T-helper 1 cell treated with Interleukin-12 subunit alpha and Interleukin-12 subunit beta and Interleukin-4 antibody, amounts not matched to agents 30 μg/mL and 1 μg/mL, for 36 hours (primary cell): ENCODE measurements at regions not wholly inside any gene's neighbourhood (a gene's known extent, or its start where the extent isn't known, plus 50 kb on each side); places are given as distances from the start of the nearest gene placed in this dataset.
A peak's percentile ranks its signal among the peaks of the same experiment; 100 is the strongest.

Experiments
- H3K27ac Mint-ChIP-seq: one replicate; pipeline ENCODE4 v1.8.0; 2021; ENCODE audit warnings: mild to moderate bottlenecking, mixed read lengths
- H3K27me3 Mint-ChIP-seq: one replicate; pipeline ENCODE4 v1.8.0; 2021; ENCODE audit warnings: low read depth, mixed read lengths
- H3K36me3 Mint-ChIP-seq: one replicate; pipeline ENCODE4 v1.8.0; 2021; ENCODE audit warnings: low read depth, mixed read lengths
- H3K4me1 Mint-ChIP-seq: one replicate; pipeline ENCODE4 v1.8.0; 2021; ENCODE audit warnings: low read depth, mixed read lengths
- H3K4me3 Mint-ChIP-seq: one replicate; pipeline ENCODE4 v1.8.0; 2021; ENCODE audit warnings: mild to moderate bottlenecking, moderate library complexity, mixed read lengths
- H3K9me3 Mint-ChIP-seq: one replicate; pipeline ENCODE4 v1.8.0; 2021; ENCODE audit warnings: mixed read lengths

DNA sequence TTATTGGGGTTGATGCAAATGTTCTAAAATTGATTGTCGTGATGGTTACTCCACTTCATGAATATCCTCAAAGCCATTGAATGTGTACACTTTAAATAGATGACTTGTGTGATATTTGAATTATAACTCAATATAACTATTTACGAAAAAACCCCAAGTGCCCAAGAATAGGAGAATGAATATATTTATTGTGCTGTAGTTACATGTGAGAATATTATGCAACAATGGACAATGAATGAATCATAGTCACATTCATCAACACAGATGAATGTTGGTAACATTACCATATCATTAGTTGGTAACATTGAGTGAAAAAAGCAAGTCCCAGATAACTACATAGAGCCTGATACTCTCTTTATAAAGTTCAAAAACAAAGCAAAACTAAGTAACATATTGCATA is 127.8 kb upstream of the UBL3 start:
- Mint-ChIP-seq H3K27me3 (peaks cover 13% of the 10 kb centered on the region), H3K9me3 (peaks cover 5% of the 10 kb centered on the region), H3K27ac (no peak overlapping the region), H3K36me3 (no peaks in the 10 kb centered on the region), H3K4me1 (peaks cover 10% of the 10 kb centered on the region), H3K4me3 (no peak overlapping the region)

DNA sequence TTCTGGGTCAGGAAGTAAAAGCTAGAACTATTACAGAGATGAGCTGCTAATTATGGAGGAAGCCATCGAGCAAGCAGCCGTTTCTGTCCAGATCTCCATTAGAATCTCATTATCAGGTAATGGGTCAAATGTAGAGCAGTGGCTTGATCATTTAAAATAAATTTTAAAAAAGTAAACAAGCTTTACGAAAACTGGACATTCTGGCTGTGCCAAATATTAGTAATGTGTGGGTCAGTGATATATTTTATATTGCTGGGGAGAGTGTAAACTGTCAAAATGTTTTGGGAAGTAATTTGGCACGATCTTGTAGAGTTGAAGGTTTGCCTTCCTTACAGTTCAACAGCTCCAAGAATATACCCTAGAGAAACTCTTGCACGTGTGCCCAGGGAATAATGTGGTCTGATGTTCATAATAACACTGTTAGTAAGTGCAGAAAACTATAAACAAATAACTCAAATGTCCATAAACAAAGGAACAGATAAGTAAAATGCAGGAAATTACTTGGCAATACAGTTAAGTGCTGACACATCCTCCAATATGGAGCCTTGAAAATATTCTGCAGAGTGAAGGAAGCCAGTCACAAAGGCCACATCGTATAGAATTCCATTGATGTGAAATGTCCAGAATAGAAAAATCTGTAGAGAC is 127.2 kb upstream of the UBL3 start:
- Mint-ChIP-seq H3K27ac (no peak overlapping the region), H3K9me3 (peaks cover 5% of the 10 kb centered on the region), H3K4me3 (no peak overlapping the region), H3K36me3 (no peaks in the 10 kb centered on the region), H3K4me1 (peaks cover 10% of the 10 kb centered on the region), H3K27me3 (peaks cover 7% of the 10 kb centered on the region)

DNA sequence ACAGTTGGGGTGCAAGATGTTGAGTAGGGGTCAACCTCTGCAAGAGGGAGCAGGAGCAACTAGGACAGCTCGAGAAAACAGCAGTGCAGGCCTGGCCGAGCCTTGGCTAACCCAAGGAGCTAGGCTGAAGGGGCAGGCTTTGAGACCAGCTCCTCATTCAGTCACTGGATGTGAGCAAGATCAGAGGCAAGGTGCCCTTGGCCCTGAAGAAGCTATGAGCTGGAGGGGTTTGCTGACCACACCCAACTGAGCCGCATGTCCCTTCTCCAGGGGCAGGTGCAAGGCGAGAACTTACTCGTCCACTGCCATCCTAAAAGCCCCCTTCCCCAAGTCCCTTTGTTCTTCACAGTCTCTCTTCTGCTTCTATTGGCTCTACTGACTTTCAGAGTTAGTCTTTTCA is 126.1 kb upstream of the UBL3 start:
- H3K27me3 Mint-ChIP-seq = no peaks in the 10 kb centered on the region
- H3K9me3 Mint-ChIP-seq = no peaks in the 10 kb centered on the region
- no peak overlapping the region for H3K4me3 Mint-ChIP-seq
- peaks cover 10% of the 10 kb centered on the region for H3K4me1 Mint-ChIP-seq
- no peaks in the 10 kb centered on the region for H3K36me3 Mint-ChIP-seq
- no peak overlapping the region for H3K27ac Mint-ChIP-seq

DNA sequence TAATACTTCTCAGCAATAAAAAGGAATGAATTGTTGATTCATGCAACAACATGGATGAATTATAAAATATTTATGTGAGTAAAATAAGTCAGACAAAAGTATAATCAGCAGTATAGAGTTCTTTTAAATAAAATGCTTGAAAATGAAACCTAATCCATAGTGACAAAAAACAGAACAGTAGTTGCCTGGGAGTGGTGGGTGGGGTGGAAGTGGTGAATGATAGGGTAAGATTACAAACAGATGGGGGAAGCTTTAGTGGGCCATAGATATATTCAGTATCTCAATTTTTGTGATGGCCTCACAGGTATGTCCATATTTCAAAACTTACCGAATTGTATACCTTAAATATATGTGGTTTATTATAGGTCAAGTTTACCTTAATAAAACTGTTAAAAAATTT is 124.9 kb upstream of the UBL3 start:
- no peaks in the 10 kb centered on the region for H3K27me3 Mint-ChIP-seq
- H3K36me3 Mint-ChIP-seq = no peaks in the 10 kb centered on the region
- H3K4me1 Mint-ChIP-seq = peaks cover 10% of the 10 kb centered on the region
- no peak overlapping the region for H3K4me3 Mint-ChIP-seq
- H3K27ac Mint-ChIP-seq = no peak overlapping the region
- no peaks in the 10 kb centered on the region for H3K9me3 Mint-ChIP-seq

DNA sequence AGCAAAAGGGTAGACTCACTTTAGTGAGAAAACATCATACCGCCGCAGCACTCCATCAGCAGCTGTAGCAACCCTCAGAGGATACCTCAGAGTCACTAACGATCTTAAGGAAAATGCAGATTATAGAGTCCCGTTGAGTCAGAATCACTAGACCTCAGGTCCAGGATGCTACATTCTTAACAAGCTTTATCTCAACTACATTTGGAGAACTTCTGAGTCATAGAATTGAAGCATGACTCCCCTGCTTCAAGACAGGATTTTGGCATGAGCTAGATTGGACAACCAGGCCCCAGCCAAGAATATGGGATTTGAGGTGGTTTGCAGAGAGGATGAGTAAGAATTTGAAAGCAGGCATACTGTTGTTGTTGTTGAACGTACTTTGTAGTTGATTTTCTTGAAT is 118.9 kb upstream of the UBL3 start:
- no peak overlapping the region for H3K27ac Mint-ChIP-seq
- H3K36me3 Mint-ChIP-seq = peaks cover 4% of the 10 kb centered on the region
- no peak overlapping the region for H3K4me3 Mint-ChIP-seq
- peaks cover 9% of the 10 kb centered on the region for H3K27me3 Mint-ChIP-seq
- peaks cover 1% of the 10 kb centered on the region for H3K4me1 Mint-ChIP-seq
- H3K9me3 Mint-ChIP-seq = peaks cover 13% of the 10 kb centered on the region

DNA sequence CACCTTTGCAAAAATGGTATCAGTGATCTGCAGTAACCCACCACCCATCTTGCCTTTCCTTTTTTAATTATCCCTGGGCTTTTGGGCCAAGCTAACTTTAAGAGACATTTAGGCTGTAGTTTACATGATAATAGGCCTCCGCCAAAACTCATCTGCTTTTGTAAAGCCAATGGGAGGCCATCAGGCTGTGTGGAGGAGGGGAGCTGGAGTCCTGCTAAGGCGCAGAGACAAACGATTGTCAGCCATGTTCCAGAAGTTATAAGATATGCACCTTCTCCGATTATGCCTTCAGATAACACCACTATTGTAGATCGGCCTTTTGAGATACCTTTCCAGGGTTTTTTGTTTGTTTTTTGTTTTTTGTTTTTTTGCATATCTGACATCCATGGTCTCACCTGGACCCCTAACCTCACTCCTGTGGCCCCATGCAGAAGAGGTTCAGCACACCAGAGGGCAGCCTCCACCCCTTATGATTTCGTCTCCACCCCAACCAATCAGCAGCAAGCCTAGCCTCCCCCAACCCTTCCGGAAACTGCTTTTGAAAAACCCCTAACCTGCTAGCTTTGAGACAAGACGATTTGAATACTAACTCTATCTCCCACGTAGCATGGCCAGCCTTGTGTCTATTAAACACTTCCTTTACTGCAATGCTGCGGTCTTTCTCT is 113.9 kb upstream of the UBL3 start:
- Mint-ChIP-seq H3K36me3 (peaks cover 4% of the 10 kb centered on the region), H3K27me3 (peaks cover 9% of the 10 kb centered on the region), H3K4me3 (no peak overlapping the region), H3K27ac (no peak overlapping the region), H3K9me3 (peaks cover 13% of the 10 kb centered on the region), H3K4me1 (peaks cover 11% of the 10 kb centered on the region)

DNA sequence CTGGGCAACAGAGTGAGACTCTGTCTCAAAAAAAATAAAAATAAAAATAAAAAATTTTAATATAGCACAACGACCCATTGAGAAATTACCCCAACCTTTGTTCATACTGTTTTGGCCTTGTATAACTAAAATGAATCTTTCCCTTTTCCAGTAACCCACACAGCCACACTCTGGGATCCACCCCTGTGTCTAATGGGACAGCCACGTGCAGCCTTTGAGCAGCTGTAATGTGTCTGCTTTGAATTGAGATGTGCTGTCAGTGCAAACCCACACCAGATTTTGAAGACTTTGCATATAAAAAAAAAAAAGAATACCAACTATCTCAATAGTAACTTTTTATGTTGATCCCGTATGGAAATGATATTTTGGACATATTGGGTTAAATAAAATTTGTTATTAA is 112.7 kb upstream of the UBL3 start:
- H3K4me1 Mint-ChIP-seq = peaks cover 17% of the 10 kb centered on the region
- H3K27ac Mint-ChIP-seq = no peak overlapping the region
- H3K36me3 Mint-ChIP-seq = peaks cover 4% of the 10 kb centered on the region
- peaks cover 7% of the 10 kb centered on the region for H3K9me3 Mint-ChIP-seq
- H3K4me3 Mint-ChIP-seq = no peak overlapping the region
- peaks cover 8% of the 10 kb centered on the region for H3K27me3 Mint-ChIP-seq

DNA sequence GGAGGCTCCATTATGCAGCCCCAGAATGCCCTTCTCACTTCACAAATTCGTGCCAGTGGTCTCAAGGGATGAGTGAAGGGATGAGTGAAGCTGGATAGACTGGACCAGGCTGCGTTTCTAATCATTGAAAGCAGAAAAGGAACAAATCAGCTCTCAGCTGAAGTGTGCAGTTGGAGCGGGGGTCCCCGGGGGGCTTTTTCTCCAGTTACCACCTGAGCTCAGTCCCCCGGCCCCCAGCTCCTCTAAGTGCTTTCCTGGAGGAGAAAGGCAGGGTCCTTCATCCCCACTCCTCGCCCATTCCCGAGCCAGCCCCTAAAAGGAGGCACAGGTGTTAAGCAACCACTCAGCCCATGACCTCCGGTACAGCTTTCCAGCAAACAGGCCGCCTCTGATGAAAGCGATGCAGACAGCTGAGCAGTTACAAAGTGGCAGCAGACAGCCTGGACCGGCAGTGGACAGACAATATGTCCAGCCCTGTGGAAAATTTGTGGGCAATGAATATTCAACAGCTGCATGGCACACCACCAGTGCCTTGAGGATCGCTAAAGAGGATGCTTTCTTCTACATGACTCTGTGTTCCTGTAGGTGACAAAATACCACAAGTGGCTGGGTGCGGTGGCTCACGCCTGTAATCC is 110.7 kb upstream of the UBL3 start:
- Mint-ChIP-seq H3K27me3 (peaks cover 10% of the 10 kb centered on the region), H3K4me1 (peaks cover 27% of the 10 kb centered on the region), H3K9me3 (peaks cover 3% of the 10 kb centered on the region), H3K36me3 (no peaks in the 10 kb centered on the region), H3K27ac (no peak overlapping the region), H3K4me3 (no peak overlapping the region)

DNA sequence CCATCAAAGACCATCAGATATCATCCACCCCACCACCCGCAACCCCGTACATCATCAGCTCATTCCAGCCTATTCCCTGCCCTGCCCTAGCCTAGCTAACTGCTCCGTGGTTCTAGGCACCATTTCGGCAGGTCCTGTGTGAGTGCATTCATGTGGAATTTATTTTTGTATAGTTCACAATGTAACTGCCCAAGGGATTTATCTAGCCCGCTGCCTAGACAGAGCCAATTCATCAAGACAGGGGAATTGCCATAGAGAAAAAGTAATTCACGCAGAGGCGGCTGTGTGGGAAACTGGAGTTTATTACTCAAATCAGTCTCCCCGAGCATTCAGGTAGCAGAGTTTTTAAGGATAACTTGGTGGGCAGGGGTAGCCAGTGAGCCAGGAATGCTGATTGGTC is 109.2 kb upstream of the UBL3 start:
- H3K9me3 Mint-ChIP-seq = peaks cover 2% of the 10 kb centered on the region
- no peak overlapping the region for H3K4me3 Mint-ChIP-seq
- H3K4me1 Mint-ChIP-seq = peaks cover 36% of the 10 kb centered on the region
- peaks cover under 1% of the 10 kb centered on the region for H3K36me3 Mint-ChIP-seq
- peaks cover 10% of the 10 kb centered on the region for H3K27me3 Mint-ChIP-seq
- no peak overlapping the region for H3K27ac Mint-ChIP-seq

DNA sequence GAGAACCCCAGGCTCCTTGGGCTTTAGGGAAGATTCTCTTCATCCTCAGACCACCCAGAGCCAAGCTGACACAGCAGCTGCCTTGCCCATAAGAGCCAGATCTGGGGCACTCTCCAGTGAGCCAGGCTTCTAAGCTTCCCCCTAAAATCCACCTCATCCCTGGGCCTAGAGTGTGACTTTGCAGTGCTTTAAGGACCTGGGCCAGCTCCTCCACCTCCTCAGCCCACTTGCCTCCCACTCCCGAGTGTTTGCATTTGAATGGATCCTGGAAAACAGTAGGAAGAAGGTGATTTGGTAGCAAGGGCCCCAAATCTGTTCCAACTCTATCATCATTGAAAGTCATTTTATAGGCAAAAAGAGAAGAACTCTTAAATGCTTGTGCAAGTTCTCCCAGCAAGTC is 108.7 kb upstream of the UBL3 start:
- H3K4me1 Mint-ChIP-seq = peaks cover 40% of the 10 kb centered on the region
- peaks cover 10% of the 10 kb centered on the region for H3K27me3 Mint-ChIP-seq
- H3K9me3 Mint-ChIP-seq = no peaks in the 10 kb centered on the region
- H3K36me3 Mint-ChIP-seq = peaks cover 4% of the 10 kb centered on the region
- H3K27ac Mint-ChIP-seq = no peak overlapping the region
- no peak overlapping the region for H3K4me3 Mint-ChIP-seq

DNA sequence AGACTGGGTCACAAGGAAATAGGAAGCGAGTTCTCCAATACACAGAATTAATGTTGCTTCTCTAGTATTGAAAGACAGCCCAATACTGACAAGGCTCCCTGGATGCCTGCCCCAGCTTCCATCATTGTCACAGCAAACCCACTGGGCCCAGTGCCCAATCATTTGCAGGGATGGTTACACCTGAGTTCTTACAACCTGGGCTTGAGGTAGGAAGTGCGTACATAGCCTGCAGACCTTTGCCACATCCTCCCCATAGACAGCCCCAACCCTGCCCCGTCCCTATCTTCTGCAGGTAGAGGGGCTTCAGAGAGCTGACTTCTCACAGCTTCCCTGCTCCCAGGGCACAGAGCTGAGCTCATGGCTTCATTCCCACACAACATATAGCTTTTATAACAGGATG is 108.1 kb upstream of the UBL3 start:
- no peak overlapping the region for H3K27ac Mint-ChIP-seq
- H3K4me1 Mint-ChIP-seq = peaks cover 44% of the 10 kb centered on the region
- H3K27me3 Mint-ChIP-seq = peaks cover 10% of the 10 kb centered on the region
- peaks cover 5% of the 10 kb centered on the region for H3K36me3 Mint-ChIP-seq
- H3K4me3 Mint-ChIP-seq = no peak overlapping the region
- H3K9me3 Mint-ChIP-seq = no peaks in the 10 kb centered on the region

DNA sequence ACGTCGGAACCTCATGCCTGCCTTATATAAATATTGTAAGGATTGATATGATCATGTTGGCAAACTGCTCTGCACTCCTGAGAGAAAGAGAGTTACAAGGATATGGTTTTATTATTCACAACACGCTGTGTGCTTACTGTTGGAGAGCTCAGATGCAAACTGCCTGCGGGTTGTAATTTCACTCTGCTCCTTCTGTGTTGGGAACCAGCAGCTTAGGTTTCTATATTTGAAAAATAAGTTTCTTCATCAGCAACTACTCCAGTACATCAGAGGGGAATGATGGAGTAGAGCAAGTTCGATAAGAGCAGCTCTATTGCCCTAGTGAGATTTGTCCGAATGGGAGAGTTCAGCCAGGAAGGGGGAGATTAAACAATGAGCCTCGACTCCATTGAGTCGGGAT is 106.9 kb upstream of the UBL3 start:
- Mint-ChIP-seq H3K4me1 (peaks cover 49% of the 10 kb centered on the region), H3K9me3 (no peaks in the 10 kb centered on the region), H3K27me3 (peaks cover 10% of the 10 kb centered on the region), H3K27ac (no peak overlapping the region), H3K4me3 (no peak overlapping the region), H3K36me3 (peaks cover 5% of the 10 kb centered on the region)

DNA sequence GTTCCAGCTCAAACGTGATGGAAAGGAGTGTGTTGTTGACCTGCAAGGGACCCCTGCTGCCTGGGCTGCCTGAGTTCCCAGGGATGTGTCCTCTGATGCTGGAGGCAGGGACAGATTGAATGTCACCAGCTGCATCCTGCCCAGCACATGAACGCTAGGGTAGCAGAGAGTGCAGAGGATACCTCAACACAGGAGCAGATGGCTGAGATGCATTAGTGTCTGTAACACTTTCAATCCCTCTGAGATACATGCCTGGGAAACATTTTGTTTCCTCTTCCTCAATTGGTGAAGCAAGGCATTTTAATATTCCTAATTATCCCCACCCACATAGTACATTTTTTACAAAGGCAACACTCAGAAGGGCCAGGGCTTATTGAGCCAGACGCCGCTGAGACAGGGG is 106.4 kb upstream of the UBL3 start:
- Mint-ChIP-seq H3K27me3 (peaks cover 10% of the 10 kb centered on the region), H3K9me3 (no peaks in the 10 kb centered on the region), H3K4me1 (peaks cover 49% of the 10 kb centered on the region), H3K36me3 (peaks cover 5% of the 10 kb centered on the region), H3K4me3 (no peak overlapping the region), H3K27ac (peak overlapping the region; percentile 52)

DNA sequence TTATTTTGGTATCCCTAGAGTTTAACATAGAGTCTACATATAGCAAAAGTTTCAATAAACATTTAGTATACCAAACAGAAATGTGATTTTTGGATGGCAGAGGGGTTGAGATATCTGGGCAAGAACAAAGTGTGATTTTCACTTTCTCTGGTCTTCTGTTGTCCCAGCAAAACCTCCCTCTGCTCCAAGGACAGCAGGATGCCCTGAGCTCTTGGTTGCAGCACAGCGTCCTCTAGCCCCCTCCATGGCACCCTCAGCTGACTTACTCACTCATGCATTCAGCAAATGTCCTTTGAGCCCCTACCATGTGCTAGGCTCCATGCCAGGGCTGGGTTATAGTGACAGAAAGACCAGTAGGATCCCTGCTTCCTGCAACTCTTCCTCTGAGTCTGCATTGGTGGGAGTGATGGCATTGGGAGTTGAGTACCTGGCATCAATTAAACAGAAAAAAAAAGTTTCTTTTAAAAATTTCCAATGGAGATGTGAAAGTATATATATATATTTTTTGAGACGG is 104.8 kb upstream of the UBL3 start:
- Mint-ChIP-seq H3K4me3 (peak overlapping the region; percentile 48), H3K36me3 (peaks cover 5% of the 10 kb centered on the region), H3K9me3 (no peaks in the 10 kb centered on the region), H3K27me3 (peaks cover 10% of the 10 kb centered on the region), H3K4me1 (peaks cover 40% of the 10 kb centered on the region), H3K27ac (peak overlapping the region; percentile 58)
